ENCODE measurements at regions not wholly inside any gene's neighbourhood (a gene's known extent, or its start where the extent isn't known, plus 50 kb on each side); places are given as distances from the start of the nearest gene placed in this dataset.
"Not testable (repeated sequence)": the region's sequence is repeated elsewhere in the genome, so short reads cannot be mapped to it uniquely, and the experiment has no call there.

- no peak for DNase-seq
Observed at GRCh38 chrX:10676235-10676957, 56.0 kb upstream of the MID1 start.

GRCh38 chrX:10677490-10677889 lies 57.1 kb upstream of the MID1 start:
- DNase-seq = peak; percentile 0

GRCh38 chrX:10679387-10679786 lies 59.0 kb upstream of the MID1 start:
- DNase-seq = no peak

- no peak for DNase-seq
Observed at GRCh38 chrX:10681167-10681566, 60.8 kb upstream of the MID1 start.

GRCh38 chrX:10683631-10684030 lies 63.2 kb upstream of the MID1 start:
- DNase-seq = not testable (repeated sequence)

- peak; percentile 24 for DNase-seq
Observed at GRCh38 chrX:10685923-10686595, 65.7 kb upstream of the MID1 start.

GRCh38 chrX:10691751-10692150 lies 71.4 kb upstream of the MID1 start:
- not testable (repeated sequence) for DNase-seq

- no peak for DNase-seq
Observed at GRCh38 chrX:10697616-10698317, 77.4 kb upstream of the MID1 start.

GRCh38 chrX:10698318-10698640 lies 77.9 kb upstream of the MID1 start:
- DNase-seq = no peak

GRCh38 chrX:10702031-10702430 lies 81.6 kb upstream of the MID1 start:
- DNase-seq = no peak

GRCh38 chrX:10706342-10706741 lies 86.0 kb upstream of the MID1 start:
- not testable (repeated sequence) for DNase-seq

- DNase-seq = no peak
Observed at GRCh38 chrX:10707773-10708172, 87.4 kb upstream of the MID1 start.

GRCh38 chrX:10709276-10709675 lies 88.9 kb upstream of the MID1 start:
- no peak for DNase-seq

GRCh38 chrX:10714531-10714930 lies 94.1 kb upstream of the MID1 start:
- no peak for DNase-seq

- DNase-seq = peak; percentile 37
Observed at GRCh38 chrX:10722851-10723250, 102.5 kb upstream of the MID1 start.

GRCh38 chrX:10725071-10725470 lies 104.7 kb upstream of the MID1 start:
- no peak for DNase-seq

GRCh38 chrX:10726647-10727046 lies 106.3 kb upstream of the MID1 start:
- DNase-seq = peak; percentile 64

GRCh38 chrX:10728806-10729389 lies 108.5 kb upstream of the MID1 start:
- DNase-seq = no peak

GRCh38 chrX:10739426-10739825 lies 119.0 kb upstream of the MID1 start:
- DNase-seq = peak; percentile 37

- peak; percentile 37 for DNase-seq
Observed at GRCh38 chrX:10741003-10741402, 120.6 kb upstream of the MID1 start.

- no peak for DNase-seq
Observed at GRCh38 chrX:10741550-10741949, 121.2 kb upstream of the MID1 start.

- no peak for DNase-seq
Observed at GRCh38 chrX:10743476-10743875, 123.1 kb upstream of the MID1 start.

- DNase-seq = no peak
Observed at GRCh38 chrX:10744007-10744406, 123.6 kb upstream of the MID1 start.

- DNase-seq = no peak
Observed at GRCh38 chrX:10747975-10748374, 127.6 kb upstream of the MID1 start.
